ENCODE measurements at regions not wholly inside any gene's neighbourhood (a gene's known extent, or its start where the extent isn't known, plus 50 kb on each side); places are given as distances from the start of the nearest gene placed in this dataset.
"Not testable (repeated sequence)": the region's sequence is repeated elsewhere in the genome, so short reads cannot be mapped to it uniquely, and the experiment has no call there.

GRCh38 chr7:131157530-131158243 is 170.0 kb upstream of the MKLN1 start:
- DNase-seq: no peak
- no peaks in the 10 kb centered on the region for H3K79me2 ChIP-seq (ENCODE audit: low read length)
- no peak overlapping the region for H3K27ac ChIP-seq (ENCODE audit: low read length)
- no peaks in the 10 kb centered on the region for H3F3A ChIP-seq (ENCODE audit: insufficient read depth, low read length)
- no peak overlapping the region for H3K4me3 ChIP-seq (ENCODE audit: low read length)
- H3K27me3 ChIP-seq (replicated peaks; ENCODE audit: insufficient read depth, low read length): no peaks in the 10 kb centered on the region
- H3K36me3 ChIP-seq (replicated peaks; ENCODE audit: insufficient read depth, low read length): no peaks in the 10 kb centered on the region
- no peaks in the 10 kb centered on the region for H4K20me1 ChIP-seq (ENCODE audit: insufficient read depth, low read length)
- H3K4me2 ChIP-seq (ENCODE audit: low read depth, low read length): no peak overlapping the region
- no peak overlapping the region for H3K9ac ChIP-seq (ENCODE audit: low read length)
- no peaks in the 10 kb centered on the region for H3K9me2 ChIP-seq (replicated peaks; ENCODE audit: insufficient read depth, low read length)
- H3K9me3 ChIP-seq (replicated peaks; ENCODE audit: insufficient read depth, low read length): no peaks in the 10 kb centered on the region
- TF ChIP-seq CTCF (IDR thresholded peaks at IDR 0.05; ENCODE audit: low read length) (no peak), EZH2 (optimal IDR thresholded peaks at IDR 0.05; ENCODE audit: low read depth, low read length) (no peak), EZH2phosphoT487 (IDR thresholded peaks at IDR 0.05; ENCODE audit: low read length) (no peak)
- H2AFZ ChIP-seq (ENCODE audit: low read length): no peak overlapping the region
- no peaks in the 10 kb centered on the region for H3K4me1 ChIP-seq (ENCODE audit: low read length)

- H3K27ac ChIP-seq (ENCODE audit: low read length); H3K79me2 ChIP-seq (ENCODE audit: low read length); H3K27me3 ChIP-seq (replicated peaks; ENCODE audit: insufficient read depth, low read length); H3K4me3 ChIP-seq (ENCODE audit: low read length); H3K4me2 ChIP-seq (ENCODE audit: low read depth, low read length); H3K4me1 ChIP-seq (ENCODE audit: low read length); H2AFZ ChIP-seq (ENCODE audit: low read length); H3F3A ChIP-seq (ENCODE audit: insufficient read depth, low read length); H4K20me1 ChIP-seq (ENCODE audit: insufficient read depth, low read length); H3K9ac ChIP-seq (ENCODE audit: low read length); H3K9me3 ChIP-seq (replicated peaks; ENCODE audit: insufficient read depth, low read length); DNase-seq; H3K36me3 ChIP-seq (replicated peaks; ENCODE audit: insufficient read depth, low read length); H3K9me2 ChIP-seq (replicated peaks; ENCODE audit: insufficient read depth, low read length): not testable (repeated sequence)
Measured at GRCh38 chr7:131158244-131158636, 169.4 kb upstream of the MKLN1 start.

GRCh38 chr7:131159961-131160361 is 167.7 kb upstream of the MKLN1 start:
- Histone ChIP-seq H3K79me2 (ENCODE audit: low read length) (no peaks in the 10 kb centered on the region), H4K20me1 (ENCODE audit: insufficient read depth, low read length) (no peaks in the 10 kb centered on the region), H3K9ac (ENCODE audit: low read length) (no peak overlapping the region), H3K4me3 (ENCODE audit: low read length) (no peak overlapping the region), H3K36me3 (replicated peaks; ENCODE audit: insufficient read depth, low read length) (no peaks in the 10 kb centered on the region), H3K9me3 (replicated peaks; ENCODE audit: insufficient read depth, low read length) (no peaks in the 10 kb centered on the region), H3K9me2 (replicated peaks; ENCODE audit: insufficient read depth, low read length) (no peaks in the 10 kb centered on the region), H3K4me2 (ENCODE audit: low read depth, low read length) (no peak overlapping the region), H2AFZ (ENCODE audit: low read length) (no peak overlapping the region), H3K27ac (ENCODE audit: low read length) (no peak overlapping the region), H3K27me3 (replicated peaks; ENCODE audit: insufficient read depth, low read length) (no peaks in the 10 kb centered on the region), H3K4me1 (ENCODE audit: low read length) (no peaks in the 10 kb centered on the region), H3F3A (ENCODE audit: insufficient read depth, low read length) (no peaks in the 10 kb centered on the region)
- no peak for DNase-seq
- TF ChIP-seq CTCF (IDR thresholded peaks at IDR 0.05; ENCODE audit: low read length) (no peak), EZH2phosphoT487 (IDR thresholded peaks at IDR 0.05; ENCODE audit: low read length) (no peak), EZH2 (optimal IDR thresholded peaks at IDR 0.05; ENCODE audit: low read depth, low read length) (no peak)

- H3K9me3 ChIP-seq (replicated peaks; ENCODE audit: insufficient read depth, low read length): no peaks in the 10 kb centered on the region
- no peak overlapping the region for H2AFZ ChIP-seq (ENCODE audit: low read length)
- H3K9ac ChIP-seq (ENCODE audit: low read length): no peak overlapping the region
- no peaks in the 10 kb centered on the region for H3K79me2 ChIP-seq (ENCODE audit: low read length)
- no peak for DNase-seq
- no peaks in the 10 kb centered on the region for H3K27me3 ChIP-seq (replicated peaks; ENCODE audit: insufficient read depth, low read length)
- H4K20me1 ChIP-seq (ENCODE audit: insufficient read depth, low read length): no peaks in the 10 kb centered on the region
- H3K9me2 ChIP-seq (replicated peaks; ENCODE audit: insufficient read depth, low read length): no peaks in the 10 kb centered on the region
- no peaks in the 10 kb centered on the region for H3K36me3 ChIP-seq (replicated peaks; ENCODE audit: insufficient read depth, low read length)
- no peaks in the 10 kb centered on the region for H3K4me1 ChIP-seq (ENCODE audit: low read length)
- no peak overlapping the region for H3K4me2 ChIP-seq (ENCODE audit: low read depth, low read length)
- no peak overlapping the region for H3K4me3 ChIP-seq (ENCODE audit: low read length)
- H3F3A ChIP-seq (ENCODE audit: insufficient read depth, low read length): no peaks in the 10 kb centered on the region
- TF ChIP-seq EZH2 (optimal IDR thresholded peaks at IDR 0.05; ENCODE audit: low read depth, low read length) (no peak), CTCF (IDR thresholded peaks at IDR 0.05; ENCODE audit: low read length) (no peak), EZH2phosphoT487 (IDR thresholded peaks at IDR 0.05; ENCODE audit: low read length) (no peak)
- H3K27ac ChIP-seq (ENCODE audit: low read length): no peak overlapping the region
Measured at GRCh38 chr7:131161103-131161502, 166.6 kb upstream of the MKLN1 start.
